Spleen (tissue), 11 donors: ENCODE measurements at regions not wholly inside any gene's neighbourhood (a gene's known extent, or its start where the extent isn't known, plus 50 kb on each side); places are given as distances from the start of the nearest gene placed in this dataset.

ENCODE experiments used
- DNase-seq: peaks from one replicate; pipeline ENCODE4 v3.0.0-alpha.2; 2020
- H3K27ac ChIP-seq, 8 donors: fragments of 200-600 bp; sonication (generic) in 7 of 8; 1 replicate in 4 of 8; 2 replicates in 4 of 8; pipeline versions ENCODE4 v1.5.0 to v1.8.0; 2016 to 2021; ENCODE audit warnings: inconsistent platforms in 4 of 8, mild to moderate bottlenecking in 4 of 8, moderate library complexity in 1 of 8
- H3K27me3 ChIP-seq, 7 donors: fragments of 200-600 bp; sonication (generic) in 6 of 7; replicated peaks in 1 of 7; 1 replicate in 4 of 7; 2 replicates in 3 of 7; pipeline versions ENCODE4 v1.5.0 to v1.8.0; 2016 to 2021; ENCODE audit warnings: inconsistent platforms in 3 of 7, mild to moderate bottlenecking in 1 of 7
- H3K36me3 ChIP-seq, 6 donors: fragments of 200-600 bp; sonication (generic) in 5 of 6; 1 replicate in 4 of 6; 2 replicates in 2 of 6; pipeline versions ENCODE4 v1.5.0 to v1.8.0; 2016 to 2021; ENCODE audit warnings: inconsistent platforms in 2 of 6
- H3K4me1 ChIP-seq, 6 donors: fragments of 200-600 bp; sonication (generic) in 5 of 6; 1 replicate in 3 of 6; 2 replicates in 3 of 6; pipeline versions ENCODE4 v1.5.0 to v1.8.0; 2016 to 2021; ENCODE audit warnings: inconsistent platforms in 3 of 6
- H3K4me3 ChIP-seq, 8 donors: fragments of 200-600 bp; sonication (generic) in 7 of 8; 1 replicate in 4 of 8; 2 replicates in 4 of 8; pipeline versions ENCODE4 v1.5.0 to v1.8.0; 2016 to 2021; ENCODE audit warnings: inconsistent platforms in 4 of 8, mild to moderate bottlenecking in 4 of 8, moderate library complexity in 2 of 8
- H3K9me3 ChIP-seq, 8 donors: fragments of 200-600 bp; sonication (generic) in 7 of 8; 1 replicate in 4 of 8; 2 replicates in 4 of 8; pipeline versions ENCODE4 v1.5.0 to v1.8.0; 2016 to 2021; ENCODE audit warnings: inconsistent platforms in 4 of 8
- CTCF ChIP-seq, 11 experiments: fragments of 200-600 bp in 7 of 11; fragments of 450-650 bp in 4 of 11; sonication (generic) in 4 of 11; IDR thresholded peaks in 8 of 11; conservative IDR thresholded peaks in 3 of 11; 1 replicate in 7 of 11; 2 replicates in 4 of 11; pipeline versions ENCODE4 v1.4.0 to v1.8.0; 2016 to 2021; ENCODE audit warnings: antibody characterized with exemption in 11 of 11, inconsistent platforms in 4 of 11, mild to moderate bottlenecking in 1 of 11
- POLR2A ChIP-seq, 3 donors: fragments of 450-650 bp; IDR thresholded peaks; one replicate each; pipeline ENCODE4 v1.5.1; 2017; ENCODE audit warnings: antibody characterized with exemption in 3 of 3, mild to moderate bottlenecking in 1 of 3
- POLR2AphosphoS5 ChIP-seq, 3 donors: sonication (generic); formaldehyde crosslinking; IDR thresholded peaks; one replicate each; pipeline ENCODE4 v1.5.1; 2017; ENCODE audit warnings: antibody characterized with exemption in 3 of 3
- WGBS, 5 donors: extraction: QIAGEN DNeasy Blood & Tissue Kit in 3 of 5; methylation state at CpG; one replicate each; pipeline versions ENCODE4 v1.1.5 to v1.1.7; 2013 to 2018; 5-methylcytosine and 5-hydroxymethylcytosine counted together
- intact Hi-C: fragments of 100-400 bp; cut with DNase I; formaldehyde crosslinking; loops from one replicate; pipeline ENCODE4 v1.15.0; 2023; ENCODE audit warnings: low total_unique reads
- donor health status: healthy with polysubstance abuse.
- donor health status: DM: no; HTN: no; CAD: no; lungs with moderate emphysema.
- donor health status: DM: no; HTN: no; CAD: no.
- donor health status: Bipolar disorder and iron deficiency.
- donor health status: healthy.
- donor health status: DM: no; HTN: no; CAD: no.
- donor health status: DM: yes; HTN: yes; CAD: no.

GRCh38 chr3:19662486-19662885 lies 271.5 kb downstream of the EFHB start:
- TF ChIP-seq POLR2A (IDR thresholded peaks at IDR 0.05) (no peak), CTCF (IDR thresholded peaks at IDR 0.05 in 8 of 11, conservative IDR thresholded peaks at IDR 0.05 in 3 of 11) (no peak), POLR2AphosphoS5 (IDR thresholded peaks at IDR 0.05) (no peak)
- no peaks in the 10 kb centered on the region for H3K36me3 ChIP-seq
- WGBS, 5 donors, result 90 to 94% (median 92%) methylated on average over 6 of the region's 6 CpGs
- no peak for DNase-seq
- H3K4me3 ChIP-seq, result no peak overlapping the region
- no peaks in the 10 kb centered on the region for H3K27me3 ChIP-seq
- no peaks in the 10 kb centered on the region for H3K4me1 ChIP-seq
- H3K9me3 ChIP-seq, result peaks cover 0 to 9% (median under 1%) of the 10 kb centered on the region in 8 donors
- no peak overlapping the region for H3K27ac ChIP-seq
- intact Hi-C loops, result no loop called here

DNA sequence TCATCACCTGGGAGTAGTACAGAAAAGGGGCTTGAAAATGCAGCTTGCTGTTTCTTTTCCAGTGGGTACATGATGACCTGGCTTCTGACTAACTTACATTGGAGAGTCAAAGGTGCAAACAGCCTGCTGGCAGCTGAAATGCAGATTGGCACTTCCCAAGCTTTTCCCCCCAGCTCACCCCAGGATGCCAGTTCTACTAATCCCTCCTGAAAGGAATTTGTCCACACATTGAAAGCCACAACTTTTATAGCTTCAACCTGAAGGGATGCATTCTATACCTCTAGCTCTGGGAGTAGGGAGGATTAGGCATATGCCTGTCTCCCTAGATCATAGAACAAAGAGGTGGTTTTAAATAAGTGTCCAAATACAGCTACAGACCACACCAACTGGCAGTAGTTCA lies 281.7 kb downstream of the EFHB start:
- intact Hi-C loops, result no loop called here
- Histone ChIP-seq H3K4me1 (no peaks in the 10 kb centered on the region), H3K9me3 (peaks cover 5 to 52% (median 42%) of the 10 kb centered on the region in 8 donors), H3K27me3 (no peaks in the 10 kb centered on the region), H3K4me3 (no peak overlapping the region), H3K36me3 (no peaks in the 10 kb centered on the region), H3K27ac (no peak overlapping the region)
- TF ChIP-seq POLR2A (IDR thresholded peaks at IDR 0.05) (no peak), POLR2AphosphoS5 (IDR thresholded peaks at IDR 0.05) (no peak), CTCF (IDR thresholded peaks at IDR 0.05 in 8 of 11, conservative IDR thresholded peaks at IDR 0.05 in 3 of 11) (no peak)
- DNase-seq, result no peak

DNA sequence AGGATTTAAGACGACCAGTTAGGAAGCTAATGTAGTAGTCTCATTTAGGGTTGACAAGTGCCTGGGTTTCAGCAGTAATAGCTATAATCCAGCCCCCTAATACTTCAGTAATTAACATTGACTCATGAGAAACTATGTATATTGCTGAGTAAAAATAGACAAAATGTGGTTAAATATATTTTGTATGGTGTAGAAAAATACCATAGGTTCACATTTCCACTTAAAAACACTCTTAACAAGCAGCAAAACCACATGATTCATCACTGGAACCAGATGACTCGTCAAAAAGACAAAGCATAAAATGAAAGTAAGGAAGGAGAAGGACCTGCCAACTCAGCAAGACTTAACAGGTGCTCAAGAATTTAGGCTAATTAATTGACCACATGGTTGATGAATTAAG lies 288.9 kb downstream of the EFHB start:
- WGBS, 5 donors, result 43 to 56% (median 47%) methylated on average over 2 of the region's 2 CpGs
- TF ChIP-seq CTCF (IDR thresholded peaks at IDR 0.05 in 8 of 11, conservative IDR thresholded peaks at IDR 0.05 in 3 of 11) (no peak), POLR2AphosphoS5 (IDR thresholded peaks at IDR 0.05) (no peak), POLR2A (IDR thresholded peaks at IDR 0.05) (no peak)
- Histone ChIP-seq H3K27me3 (no peaks in the 10 kb centered on the region), H3K9me3 (peaks cover 0 to 17% (median under 1%) of the 10 kb centered on the region in 8 donors), H3K4me1 (no peaks in the 10 kb centered on the region), H3K36me3 (no peaks in the 10 kb centered on the region), H3K27ac (no peak overlapping the region), H3K4me3 (no peak overlapping the region)
- intact Hi-C loops, result no loop called here
- DNase-seq, result no peak

- no peaks in the 10 kb centered on the region for H3K4me1 ChIP-seq
- intact Hi-C loops, result no loop called here
- no peak for DNase-seq
- H3K9me3 ChIP-seq, result peaks cover 0 to 19% (median 2%) of the 10 kb centered on the region in 8 donors
- 39 to 63% (median 51%) methylated on average over 2 of the region's 2 CpGs for WGBS, 5 donors
- no peaks in the 10 kb centered on the region for H3K27me3 ChIP-seq
- TF ChIP-seq POLR2AphosphoS5 (IDR thresholded peaks at IDR 0.05), result no peak
- no peak for TF ChIP-seq POLR2A (IDR thresholded peaks at IDR 0.05)
- TF ChIP-seq CTCF (IDR thresholded peaks at IDR 0.05 in 8 of 11, conservative IDR thresholded peaks at IDR 0.05 in 3 of 11), result no peak
- H3K4me3 ChIP-seq, result no peak overlapping the region
- no peaks in the 10 kb centered on the region for H3K36me3 ChIP-seq
- H3K27ac ChIP-seq, result no peak overlapping the region
Observed at GRCh38 chr3:19644405-19644804, 289.6 kb downstream of the EFHB start.
